ENCODE measurements at regions not wholly inside any gene's neighbourhood (a gene's known extent, or its start where the extent isn't known, plus 50 kb on each side); places are given as distances from the start of the nearest gene placed in this dataset.
"Not testable (repeated sequence)": the region's sequence is repeated elsewhere in the genome, so short reads cannot be mapped to it uniquely, and the experiment has no call there.

GRCh38 chr11:130526846-130527245 lies 78.4 kb downstream of the ADAMTS15 start:
- H3K4me1 Mint-ChIP-seq: no peaks in the 10 kb centered on the region
- H3K36me3 Mint-ChIP-seq: no peaks in the 10 kb centered on the region
- no peak overlapping the region for H3K4me3 Mint-ChIP-seq
- no peak overlapping the region for H3K27ac Mint-ChIP-seq
- no peak for ATAC-seq
- no peaks in the 10 kb centered on the region for H3K9me3 Mint-ChIP-seq
- H3K27me3 Mint-ChIP-seq: peaks cover 30% of the 10 kb centered on the region

- Mint-ChIP-seq H3K36me3 (no peaks in the 10 kb centered on the region), H3K4me3 (no peak overlapping the region), H3K4me1 (no peaks in the 10 kb centered on the region), H3K9me3 (no peaks in the 10 kb centered on the region), H3K27me3 (peaks cover 23% of the 10 kb centered on the region), H3K27ac (no peak overlapping the region)
- ATAC-seq: no peak
Observed at GRCh38 chr11:130527636-130528297, 79.3 kb downstream of the ADAMTS15 start.

GRCh38 chr11:130528298-130529261 lies 80.1 kb downstream of the ADAMTS15 start:
- H3K27me3 Mint-ChIP-seq: peaks cover 19% of the 10 kb centered on the region
- H3K9me3 Mint-ChIP-seq: no peaks in the 10 kb centered on the region
- no peak overlapping the region for H3K4me3 Mint-ChIP-seq
- peak; percentile 34 for ATAC-seq
- H3K36me3 Mint-ChIP-seq: no peaks in the 10 kb centered on the region
- no peaks in the 10 kb centered on the region for H3K4me1 Mint-ChIP-seq
- H3K27ac Mint-ChIP-seq: no peak overlapping the region

GRCh38 chr11:130529366-130529765 lies 80.9 kb downstream of the ADAMTS15 start:
- Mint-ChIP-seq H3K27me3 (peaks cover 13% of the 10 kb centered on the region), H3K4me3 (no peak overlapping the region), H3K27ac (no peak overlapping the region), H3K4me1 (no peaks in the 10 kb centered on the region), H3K9me3 (no peaks in the 10 kb centered on the region), H3K36me3 (no peaks in the 10 kb centered on the region)
- ATAC-seq: no peak

GRCh38 chr11:130531061-130531460 lies 82.6 kb downstream of the ADAMTS15 start:
- Mint-ChIP-seq H3K4me3 (no peak overlapping the region), H3K4me1 (no peaks in the 10 kb centered on the region), H3K27me3 (peaks cover 13% of the 10 kb centered on the region), H3K9me3 (no peaks in the 10 kb centered on the region), H3K27ac (no peak overlapping the region), H3K36me3 (no peaks in the 10 kb centered on the region)
- no peak for ATAC-seq

GRCh38 chr11:130533113-130533798 lies 84.8 kb downstream of the ADAMTS15 start:
- no peaks in the 10 kb centered on the region for H3K4me1 Mint-ChIP-seq
- no peak overlapping the region for H3K4me3 Mint-ChIP-seq
- H3K9me3 Mint-ChIP-seq: no peaks in the 10 kb centered on the region
- H3K27ac Mint-ChIP-seq: no peak overlapping the region
- ATAC-seq: no peak
- peaks cover 7% of the 10 kb centered on the region for H3K27me3 Mint-ChIP-seq
- H3K36me3 Mint-ChIP-seq: no peaks in the 10 kb centered on the region

- no peak for ATAC-seq
- no peaks in the 10 kb centered on the region for H3K36me3 Mint-ChIP-seq
- no peaks in the 10 kb centered on the region for H3K9me3 Mint-ChIP-seq
- no peaks in the 10 kb centered on the region for H3K4me1 Mint-ChIP-seq
- H3K27me3 Mint-ChIP-seq: peaks cover under 1% of the 10 kb centered on the region
- no peak overlapping the region for H3K27ac Mint-ChIP-seq
- H3K4me3 Mint-ChIP-seq: no peak overlapping the region
Observed at GRCh38 chr11:130533871-130534270, 85.4 kb downstream of the ADAMTS15 start.

GRCh38 chr11:130534551-130534950 lies 86.1 kb downstream of the ADAMTS15 start:
- no peaks in the 10 kb centered on the region for H3K36me3 Mint-ChIP-seq
- no peaks in the 10 kb centered on the region for H3K4me1 Mint-ChIP-seq
- H3K4me3 Mint-ChIP-seq: no peak overlapping the region
- no peak for ATAC-seq
- no peaks in the 10 kb centered on the region for H3K27me3 Mint-ChIP-seq
- no peak overlapping the region for H3K27ac Mint-ChIP-seq
- peaks cover 3% of the 10 kb centered on the region for H3K9me3 Mint-ChIP-seq

GRCh38 chr11:130535520-130535919 lies 87.1 kb downstream of the ADAMTS15 start:
- ATAC-seq: no peak

GRCh38 chr11:130536106-130537040 lies 87.9 kb downstream of the ADAMTS15 start:
- ATAC-seq: peak; percentile 50
- H3K27ac Mint-ChIP-seq: no peak overlapping the region

More at GRCh38 chr11:130535520-130535919, 87.1 kb downstream of the ADAMTS15 start:
- no peak overlapping the region for H3K27ac Mint-ChIP-seq
- no peaks in the 10 kb centered on the region for H3K27me3 Mint-ChIP-seq
- peaks cover 3% of the 10 kb centered on the region for H3K9me3 Mint-ChIP-seq
- H3K36me3 Mint-ChIP-seq: no peaks in the 10 kb centered on the region
- H3K4me3 Mint-ChIP-seq: no peak overlapping the region
- H3K4me1 Mint-ChIP-seq: no peaks in the 10 kb centered on the region

GRCh38 chr11:130539680-130540079 lies 91.2 kb downstream of the ADAMTS15 start:
- not testable (repeated sequence) for H3K36me3 Mint-ChIP-seq, H3K27ac Mint-ChIP-seq, H3K4me3 Mint-ChIP-seq, H3K9me3 Mint-ChIP-seq, H3K4me1 Mint-ChIP-seq, ATAC-seq
- H3K27me3 Mint-ChIP-seq: peaks cover 23% of the 10 kb centered on the region

More at GRCh38 chr11:130536106-130537040, 87.9 kb downstream of the ADAMTS15 start:
- peaks cover 1% of the 10 kb centered on the region for H3K27me3 Mint-ChIP-seq
- peaks cover 3% of the 10 kb centered on the region for H3K9me3 Mint-ChIP-seq
- H3K4me1 Mint-ChIP-seq: no peaks in the 10 kb centered on the region
- no peaks in the 10 kb centered on the region for H3K36me3 Mint-ChIP-seq
- no peak overlapping the region for H3K4me3 Mint-ChIP-seq

- Mint-ChIP-seq H3K4me3 (no peak overlapping the region), H3K4me1 (no peaks in the 10 kb centered on the region), H3K36me3 (no peaks in the 10 kb centered on the region), H3K27me3 (peaks cover 42% of the 10 kb centered on the region), H3K27ac (no peak overlapping the region), H3K9me3 (no peaks in the 10 kb centered on the region)
- no peak for ATAC-seq
Observed at GRCh38 chr11:130544266-130544665, 95.8 kb downstream of the ADAMTS15 start.

- Mint-ChIP-seq H3K27ac (no peak overlapping the region), H3K4me1 (no peaks in the 10 kb centered on the region), H3K9me3 (no peaks in the 10 kb centered on the region), H3K4me3 (no peak overlapping the region), H3K27me3 (peaks cover 42% of the 10 kb centered on the region), H3K36me3 (no peaks in the 10 kb centered on the region)
- peak; percentile 32 for ATAC-seq
Observed at GRCh38 chr11:130545449-130546072, 97.1 kb downstream of the ADAMTS15 start.

GRCh38 chr11:130546438-130546837 lies 98.0 kb downstream of the ADAMTS15 start:
- Mint-ChIP-seq H3K9me3 (no peaks in the 10 kb centered on the region), H3K4me1 (no peaks in the 10 kb centered on the region), H3K4me3 (no peak overlapping the region), H3K36me3 (no peaks in the 10 kb centered on the region), H3K27me3 (peaks cover 40% of the 10 kb centered on the region), H3K27ac (no peak overlapping the region)
- no peak for ATAC-seq

All from stimulated activated memory B cell treated with anti-CD40 and anti-IgM and Interleukin-4, amounts not matched to agents 10 μg/mL and 1 μg/mL and 100 μg/mL, for 72 hours (primary cell).